Tibial nerve (tissue), 4 donors: ENCODE measurements at regions not wholly inside any gene's neighbourhood (a gene's known extent, or its start where the extent isn't known, plus 50 kb on each side); places are given as distances from the start of the nearest gene placed in this dataset.

ENCODE experiments used
- EP300 ChIP-seq, 2 donors: sonication (generic); formaldehyde crosslinking; IDR thresholded peaks; one replicate each; pipeline ENCODE4 v1.6.1; 2017; ENCODE audit warnings: antibody characterized with exemption in 2 of 2, mild to moderate bottlenecking in 1 of 2
- POLR2A ChIP-seq, 2 donors: fragments of 450-650 bp; IDR thresholded peaks; one replicate each; pipeline ENCODE4 v1.6.1; 2017; ENCODE audit warnings: antibody characterized with exemption in 2 of 2, mild to moderate bottlenecking in 2 of 2, moderate library complexity in 2 of 2
- TF ChIP-seq, protein P1 (sequence below), 5 experiments: fragments of 200-600 bp in 3 of 5; fragments of 450-650 bp in 2 of 5; sonication (generic) in 3 of 5; IDR thresholded peaks; one replicate each; pipeline ENCODE4 v1.5.1; 2016 to 2019; ENCODE audit warnings: antibody characterized with exemption in 5 of 5, mild to moderate bottlenecking in 3 of 5, moderate library complexity in 2 of 5

GRCh38 chr18:9015689-9016088 lies 86.8 kb upstream of the NDUFV2 start:
- TF ChIP-seq, protein P1, sequence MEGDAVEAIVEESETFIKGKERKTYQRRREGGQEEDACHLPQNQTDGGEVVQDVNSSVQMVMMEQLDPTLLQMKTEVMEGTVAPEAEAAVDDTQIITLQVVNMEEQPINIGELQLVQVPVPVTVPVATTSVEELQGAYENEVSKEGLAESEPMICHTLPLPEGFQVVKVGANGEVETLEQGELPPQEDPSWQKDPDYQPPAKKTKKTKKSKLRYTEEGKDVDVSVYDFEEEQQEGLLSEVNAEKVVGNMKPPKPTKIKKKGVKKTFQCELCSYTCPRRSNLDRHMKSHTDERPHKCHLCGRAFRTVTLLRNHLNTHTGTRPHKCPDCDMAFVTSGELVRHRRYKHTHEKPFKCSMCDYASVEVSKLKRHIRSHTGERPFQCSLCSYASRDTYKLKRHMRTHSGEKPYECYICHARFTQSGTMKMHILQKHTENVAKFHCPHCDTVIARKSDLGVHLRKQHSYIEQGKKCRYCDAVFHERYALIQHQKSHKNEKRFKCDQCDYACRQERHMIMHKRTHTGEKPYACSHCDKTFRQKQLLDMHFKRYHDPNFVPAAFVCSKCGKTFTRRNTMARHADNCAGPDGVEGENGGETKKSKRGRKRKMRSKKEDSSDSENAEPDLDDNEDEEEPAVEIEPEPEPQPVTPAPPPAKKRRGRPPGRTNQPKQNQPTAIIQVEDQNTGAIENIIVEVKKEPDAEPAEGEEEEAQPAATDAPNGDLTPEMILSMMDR (IDR thresholded peaks at IDR 0.05): no peak
- TF ChIP-seq EP300 (IDR thresholded peaks at IDR 0.05) (no peak), POLR2A (IDR thresholded peaks at IDR 0.05) (no peak)
